Erythroblast (primary cell): ENCODE measurements at regions not wholly inside any gene's neighbourhood (a gene's known extent, or its start where the extent isn't known, plus 50 kb on each side); places are given as distances from the start of the nearest gene placed in this dataset.

Experiments used
- DNase-seq, 2 experiments: peaks; one replicate each; lab custom pipeline; 2025; lab: John Stamatoyannopoulos, UW
- GATA1 ChIP-seq: IDR thresholded peaks from 2 replicates; pipeline ENCODE4 v1.6.1; 2011; ENCODE audit warnings: low read depth, mild to moderate bottlenecking, control low read depth, low read length, moderate library complexity
- POLR2A ChIP-seq: IDR thresholded peaks from 2 replicates; pipeline ENCODE4 v1.6.1; 2011; ENCODE audit warnings: mild to moderate bottlenecking, low read length

- DNase-seq, result no peak
- TF ChIP-seq GATA1 (no peak), POLR2A (no peak)
Observed at GRCh38 chr5:39896104-39896503, 471.3 kb upstream of the DAB2 start.

- TF ChIP-seq POLR2A (no peak), GATA1 (no peak)
- DNase-seq, result no peak
Observed at GRCh38 chr5:39892708-39893107, 467.9 kb upstream of the DAB2 start.

- TF ChIP-seq GATA1 (no peak), POLR2A (no peak)
- no peak for DNase-seq
Observed at GRCh38 chr5:39891376-39891775, 466.6 kb upstream of the DAB2 start.

- no peak for TF ChIP-seq POLR2A
- no peak for TF ChIP-seq GATA1
- no peak for DNase-seq
Observed at GRCh38 chr5:39880985-39881384, 456.2 kb upstream of the DAB2 start.

GRCh38 chr5:39877479-39877878, 452.7 kb upstream of the DAB2 start:
- DNase-seq, result no peak
- TF ChIP-seq POLR2A (no peak), GATA1 (no peak)

- TF ChIP-seq GATA1 (no peak), POLR2A (no peak)
- DNase-seq, result no peak
Observed at GRCh38 chr5:39876146-39876545, 451.4 kb upstream of the DAB2 start.

GRCh38 chr5:39870137-39870536, 445.4 kb upstream of the DAB2 start:
- TF ChIP-seq POLR2A, result no peak
- TF ChIP-seq GATA1, result no peak
- DNase-seq, result no peak

- TF ChIP-seq GATA1 (no peak), POLR2A (no peak)
- no peak for DNase-seq
Observed at GRCh38 chr5:39869396-39869795, 444.6 kb upstream of the DAB2 start.

GRCh38 chr5:39867923-39868322, 443.1 kb upstream of the DAB2 start:
- no peak for DNase-seq
- no peak for TF ChIP-seq POLR2A
- TF ChIP-seq GATA1, result no peak

- no peak for DNase-seq
- TF ChIP-seq GATA1 (no peak), POLR2A (no peak)
Observed at GRCh38 chr5:39863926-39864552, 439.3 kb upstream of the DAB2 start.

GRCh38 chr5:39857041-39857440, 432.3 kb upstream of the DAB2 start:
- no peak for TF ChIP-seq POLR2A
- TF ChIP-seq GATA1, result no peak
- no peak for DNase-seq

- no peak for DNase-seq
- TF ChIP-seq GATA1 (no peak), POLR2A (no peak)
Observed at GRCh38 chr5:39854771-39855410, 430.1 kb upstream of the DAB2 start.

- no peak for DNase-seq
- no peak for TF ChIP-seq GATA1
- TF ChIP-seq POLR2A, result no peak
Observed at GRCh38 chr5:39850291-39850690, 425.5 kb upstream of the DAB2 start.

GRCh38 chr5:39846144-39846543, 421.4 kb upstream of the DAB2 start:
- TF ChIP-seq GATA1 (no peak), POLR2A (no peak)

GRCh38 chr5:39843767-39844166, 419.0 kb upstream of the DAB2 start:
- DNase-seq, result no peak
- TF ChIP-seq POLR2A (no peak), GATA1 (no peak)

More at GRCh38 chr5:39846144-39846543, 421.4 kb upstream of the DAB2 start:
- no peak for DNase-seq
